HG03045 (cell line): ENCODE measurements at regions not wholly inside any gene's neighbourhood (a gene's known extent, or its start where the extent isn't known, plus 50 kb on each side); places are given as distances from the start of the nearest gene placed in this dataset.
"Not testable (repeated sequence)": the region's sequence is repeated elsewhere in the genome, so short reads cannot be mapped to it uniquely, and the experiment has no call there.

Experiments
- ATAC-seq: cut with Tn5 transposase; IDR thresholded peaks from one replicate; pipeline ENCODE4 v1.9.1; 2021; ENCODE audit warnings: mild to moderate bottlenecking, moderate library complexity; ENCODE audit not compliant: unreplicated experiment

DNA sequence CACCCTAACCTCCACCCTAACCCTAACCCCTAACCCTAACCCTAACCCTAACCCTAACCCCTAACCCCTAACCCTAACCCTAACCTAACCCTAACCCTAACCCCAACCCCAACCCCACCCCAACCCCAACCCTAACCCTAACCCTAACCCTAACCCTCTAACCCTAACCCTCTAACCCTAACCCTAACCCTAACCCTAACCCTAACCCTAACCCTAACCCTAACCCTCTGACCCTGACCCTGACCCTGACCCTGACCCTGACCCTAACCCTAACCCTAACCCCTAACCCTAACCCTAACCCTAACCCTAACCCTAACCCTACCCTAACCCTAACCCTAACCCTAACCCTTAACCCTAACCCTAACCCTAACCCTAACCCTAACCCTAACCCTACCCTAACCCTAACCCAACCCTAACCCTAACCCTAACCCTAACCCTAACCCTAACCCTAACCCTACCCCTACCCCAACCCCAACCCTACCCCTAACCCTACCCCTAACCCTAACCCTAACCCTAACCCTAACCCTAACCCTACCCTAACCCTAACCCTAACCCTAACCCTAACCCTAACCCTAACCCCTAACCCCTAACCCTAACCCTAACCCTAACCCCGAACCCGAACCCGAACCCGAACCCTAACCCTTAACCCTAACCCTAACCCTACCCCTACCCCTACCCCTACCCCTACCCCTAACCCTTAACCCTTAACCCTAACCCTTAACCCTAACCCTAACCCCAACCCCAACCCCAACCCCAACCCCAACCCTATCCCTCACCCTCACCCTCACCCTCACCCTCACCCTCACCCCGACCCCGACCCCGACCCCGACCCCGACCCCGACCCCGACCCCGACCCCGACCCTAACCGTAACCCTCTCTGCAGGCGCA, 186.2 kb upstream of the CHL1 start:
- not testable (repeated sequence) for ATAC-seq

DNA sequence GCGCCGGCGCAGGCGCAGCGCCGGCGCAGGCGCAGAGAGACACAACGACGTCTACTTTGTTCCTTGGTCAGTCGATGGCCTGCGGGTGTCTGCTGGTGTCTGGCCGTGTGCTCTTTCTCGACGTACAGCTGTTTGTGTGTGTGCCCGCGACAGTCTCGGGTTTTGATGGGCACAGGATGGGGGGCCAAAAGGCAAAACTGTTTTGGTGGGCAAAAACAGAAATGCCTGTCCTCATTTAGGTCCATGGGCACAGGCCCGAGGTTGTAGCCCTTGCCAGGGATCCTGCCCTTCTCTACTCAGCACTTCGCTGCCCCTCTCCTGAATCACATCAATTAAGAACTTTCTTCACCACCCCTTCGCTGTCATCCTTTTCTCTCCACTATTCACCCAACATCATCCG, 184.8 kb upstream of the CHL1 start:
- no peak for ATAC-seq

DNA sequence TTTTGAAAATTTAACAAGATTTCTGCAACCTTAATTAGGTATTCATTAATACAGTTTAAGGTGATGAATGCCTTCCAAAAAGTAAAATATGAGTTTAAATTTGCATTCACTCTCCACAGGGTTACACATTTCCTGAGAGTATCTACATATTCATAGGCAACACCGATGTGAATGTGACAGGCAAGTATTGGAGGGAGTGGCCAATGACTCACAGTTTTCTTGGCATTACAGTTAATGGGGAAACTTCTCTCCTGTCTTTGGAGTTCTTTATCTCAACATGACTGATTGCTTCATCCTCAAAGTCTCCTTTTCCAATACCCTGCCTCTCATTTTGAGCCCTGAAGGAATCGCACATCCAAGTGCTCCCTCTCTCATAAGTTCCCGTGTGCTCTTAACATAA, 181.9 kb upstream of the CHL1 start:
- ATAC-seq, result no peak

DNA sequence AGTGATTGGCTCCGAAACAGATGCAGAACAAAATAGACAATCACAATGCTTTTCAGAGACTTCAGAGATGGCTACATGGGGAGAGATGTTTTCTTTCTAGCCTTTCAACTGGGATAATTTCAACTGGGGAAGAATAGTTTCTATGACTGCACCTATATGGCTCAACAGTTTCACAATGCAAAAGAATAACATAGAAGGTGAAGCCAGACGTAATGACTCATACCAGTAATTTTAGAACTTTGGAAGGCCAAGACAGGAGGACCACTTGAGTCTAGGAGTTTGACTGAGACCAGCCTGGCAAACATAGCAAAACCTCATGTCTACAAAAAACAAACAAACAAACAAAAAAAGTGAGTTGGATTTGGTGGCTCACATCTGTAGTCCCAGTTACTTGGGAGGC, 180.2 kb upstream of the CHL1 start:
- ATAC-seq, result no peak

DNA sequence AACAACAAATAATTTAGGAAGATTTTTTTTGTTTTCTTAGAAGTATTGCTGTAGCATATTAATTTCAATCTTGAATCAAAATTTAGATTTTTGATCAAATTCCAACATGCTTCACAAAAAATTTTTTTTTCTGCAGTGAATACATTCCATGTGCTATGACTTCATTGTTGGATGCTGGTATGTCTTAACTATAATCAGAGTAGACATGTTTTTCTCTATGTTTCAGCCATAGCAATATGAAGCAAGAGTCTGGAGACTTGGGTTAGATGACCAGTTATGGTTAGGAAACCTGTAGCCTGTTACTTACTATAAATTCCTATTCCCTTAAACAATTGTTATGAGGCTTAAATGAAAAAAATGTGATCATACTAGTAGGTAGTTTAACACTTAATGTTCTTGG, 176.1 kb upstream of the CHL1 start:
- ATAC-seq, result no peak

DNA sequence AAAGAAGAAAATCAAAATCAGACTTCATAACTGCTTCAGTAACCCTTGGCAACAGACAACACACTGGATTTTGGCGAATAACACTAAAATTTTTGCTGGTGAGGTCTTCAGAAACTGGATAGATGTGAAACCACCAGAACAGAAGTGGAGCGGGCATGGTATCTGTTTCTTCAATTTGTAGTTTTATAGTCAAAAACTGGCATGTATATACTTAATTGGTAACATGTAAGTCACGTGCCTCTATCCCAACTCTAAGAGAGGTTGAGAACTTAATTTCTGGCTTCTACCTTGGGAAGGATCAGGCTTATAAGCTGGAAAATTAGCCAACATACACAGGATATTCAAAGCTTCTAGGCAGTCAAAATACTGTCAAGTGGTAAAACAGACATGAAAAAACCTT, 172.6 kb upstream of the CHL1 start:
- ATAC-seq, result no peak

DNA sequence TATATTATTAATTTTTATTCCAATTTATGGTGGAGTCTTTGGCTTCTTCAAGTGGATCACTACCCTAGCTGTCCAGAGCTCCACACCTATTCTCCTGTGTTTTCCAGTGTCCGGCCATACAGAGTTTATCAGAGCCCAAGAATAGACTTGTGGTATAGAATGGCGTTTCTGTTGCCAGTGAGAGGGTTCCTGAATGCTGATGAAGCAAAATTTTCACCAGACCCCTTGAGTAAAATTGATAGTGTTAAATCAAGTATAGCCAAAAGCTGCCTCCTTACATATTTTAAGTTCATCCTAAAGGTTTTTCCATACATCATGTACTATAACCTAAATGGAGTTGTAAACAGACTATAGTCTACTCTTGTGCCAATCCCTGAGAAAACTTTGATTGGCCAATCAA, 171.5 kb upstream of the CHL1 start:
- ATAC-seq, result no peak

DNA sequence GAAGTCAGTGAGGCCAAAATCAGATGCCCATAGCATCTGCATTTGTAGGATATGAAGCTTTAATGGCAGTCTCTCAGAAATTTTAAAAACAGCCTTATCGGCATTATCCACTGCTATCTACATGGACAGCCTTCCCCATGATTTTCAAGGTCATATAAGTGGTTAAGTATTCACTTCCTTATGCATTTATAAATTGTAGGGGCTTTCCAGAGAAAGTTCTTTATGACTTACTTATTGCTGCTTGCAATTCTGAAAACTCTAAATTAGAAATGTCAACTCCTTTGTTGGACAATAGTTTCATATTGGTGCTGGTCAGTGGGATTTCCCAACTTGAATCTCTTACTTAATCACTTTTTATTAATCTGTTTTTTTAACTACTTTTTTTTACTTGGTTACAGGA, 160.6 kb upstream of the CHL1 start:
- ATAC-seq, result not testable (repeated sequence)

DNA sequence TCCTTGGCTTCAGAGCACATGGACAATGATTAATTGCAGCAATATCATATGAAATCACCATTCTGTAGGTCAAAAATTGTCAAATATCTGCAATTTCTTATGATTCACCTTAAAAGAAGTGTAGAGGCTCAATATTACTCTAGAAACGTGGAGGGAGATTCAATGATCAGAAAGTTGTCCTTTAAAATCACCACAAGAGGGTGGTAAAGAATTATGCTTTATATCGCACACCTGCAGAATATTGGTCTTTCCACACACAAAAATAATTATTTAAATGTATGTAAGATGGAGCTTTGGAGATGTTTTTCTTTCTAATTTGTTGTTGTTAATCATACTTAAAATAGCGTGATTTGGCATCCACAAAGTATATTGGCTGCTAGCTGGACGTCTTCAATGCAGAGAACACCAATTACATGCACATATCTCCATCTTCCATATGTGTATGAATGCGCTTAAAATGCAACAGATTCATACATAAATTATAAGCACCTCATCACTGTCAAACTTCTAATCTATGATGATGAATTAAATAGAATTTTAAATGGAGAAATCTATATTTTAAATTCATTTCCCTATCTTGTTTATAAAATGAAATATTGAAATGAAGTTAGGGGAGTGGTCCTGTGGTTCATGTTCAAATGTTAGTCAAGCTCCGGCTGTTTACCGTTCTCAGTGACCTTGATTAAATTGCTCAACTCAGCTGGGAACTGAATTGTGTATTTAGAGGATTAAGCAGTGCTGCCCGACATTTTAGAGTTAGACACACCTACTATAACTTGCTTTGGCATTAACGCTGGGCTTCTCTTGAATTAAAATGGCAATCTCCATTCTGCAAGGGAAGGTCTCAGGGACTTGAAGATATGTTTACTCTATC, 153.5 kb upstream of the CHL1 start:
- not testable (repeated sequence) for ATAC-seq

DNA sequence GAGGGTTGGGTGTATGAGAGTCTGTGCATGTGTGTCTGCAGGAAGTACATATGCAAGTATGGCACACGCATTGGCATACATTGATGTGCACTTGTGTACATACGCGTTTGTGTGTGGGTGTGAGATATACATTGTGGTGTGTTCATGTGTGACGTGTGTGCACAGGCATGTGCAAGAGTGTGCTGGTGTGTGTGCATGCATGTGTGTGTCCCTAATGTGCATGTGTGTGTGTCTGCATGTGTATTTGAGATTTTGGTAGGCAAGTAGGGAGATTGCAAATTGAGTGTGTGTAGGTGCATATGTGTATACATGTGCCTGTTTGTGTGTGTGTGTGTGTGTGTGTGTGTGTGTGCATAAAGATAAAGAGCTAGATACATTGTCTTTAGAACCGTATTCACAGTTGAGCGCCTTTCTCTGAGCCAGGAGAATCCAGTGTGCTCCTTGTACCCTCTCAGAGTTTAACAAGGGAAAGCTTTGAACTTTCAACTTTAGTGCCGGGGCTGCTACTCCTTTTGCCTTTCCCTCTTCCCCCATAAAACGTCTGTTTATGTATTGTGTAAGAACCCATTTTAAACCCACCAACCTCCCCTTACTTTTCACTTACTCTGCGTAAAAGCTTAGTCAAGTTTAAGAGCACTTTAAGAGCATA, 152.4 kb upstream of the CHL1 start:
- no peak for ATAC-seq

DNA sequence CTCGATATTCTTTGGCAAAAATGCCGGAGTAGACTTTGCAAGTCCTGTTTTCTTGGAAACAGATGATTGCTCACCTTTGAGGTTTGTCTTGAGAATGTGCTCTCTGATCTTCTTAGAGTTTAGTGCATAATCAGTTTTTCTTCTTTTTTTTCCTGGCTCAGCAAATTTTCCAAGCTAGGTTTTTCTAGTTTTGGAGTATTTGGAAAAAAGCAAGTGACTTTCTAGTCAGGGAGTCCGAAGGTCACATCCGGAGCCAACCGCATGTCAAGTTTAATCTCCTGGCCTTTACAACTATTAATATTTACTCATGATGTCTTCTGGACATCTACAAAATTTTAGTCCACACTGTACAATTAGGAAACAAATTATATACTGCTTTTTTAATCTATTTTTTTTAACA, 151.6 kb upstream of the CHL1 start:
- not testable (repeated sequence) for ATAC-seq

DNA sequence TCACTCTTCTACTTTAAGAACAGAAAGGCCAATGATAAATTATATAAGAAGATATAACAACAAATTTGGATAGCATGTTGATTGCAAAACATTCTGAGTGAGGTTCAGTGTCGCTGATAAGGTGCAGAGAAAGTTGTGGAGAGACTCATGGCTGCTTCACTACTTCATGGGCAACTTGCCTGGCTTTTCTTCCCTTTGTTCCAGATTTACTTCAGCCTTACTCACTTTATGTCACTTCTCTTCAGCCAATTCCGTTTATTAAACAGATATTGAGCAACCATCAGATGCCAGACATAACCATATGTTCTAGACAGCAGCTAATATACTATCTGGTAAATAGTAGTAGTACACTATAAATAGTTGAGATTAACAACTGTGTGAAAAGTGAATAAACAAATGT, 150.0 kb upstream of the CHL1 start:
- ATAC-seq, result no peak

DNA sequence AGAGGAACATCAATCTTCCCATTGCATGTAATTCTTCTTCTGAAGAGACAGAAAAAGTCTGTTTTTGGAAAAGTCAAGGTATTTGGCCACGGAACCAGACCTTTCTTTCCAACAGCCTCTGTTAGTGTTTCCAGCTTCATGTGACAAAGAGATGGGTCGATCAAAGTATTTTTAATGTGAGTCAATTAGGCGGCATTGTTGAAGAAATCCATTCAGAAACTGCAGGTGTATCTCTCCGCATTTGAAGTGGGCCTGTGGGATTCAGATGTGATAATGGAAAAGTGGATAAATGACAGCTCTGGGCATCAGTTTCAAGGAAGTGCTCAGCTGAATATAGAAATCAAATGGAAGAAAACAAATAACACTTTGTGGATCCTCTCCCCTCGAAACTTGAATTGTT, 143.1 kb upstream of the CHL1 start:
- ATAC-seq, result not testable (repeated sequence)

DNA sequence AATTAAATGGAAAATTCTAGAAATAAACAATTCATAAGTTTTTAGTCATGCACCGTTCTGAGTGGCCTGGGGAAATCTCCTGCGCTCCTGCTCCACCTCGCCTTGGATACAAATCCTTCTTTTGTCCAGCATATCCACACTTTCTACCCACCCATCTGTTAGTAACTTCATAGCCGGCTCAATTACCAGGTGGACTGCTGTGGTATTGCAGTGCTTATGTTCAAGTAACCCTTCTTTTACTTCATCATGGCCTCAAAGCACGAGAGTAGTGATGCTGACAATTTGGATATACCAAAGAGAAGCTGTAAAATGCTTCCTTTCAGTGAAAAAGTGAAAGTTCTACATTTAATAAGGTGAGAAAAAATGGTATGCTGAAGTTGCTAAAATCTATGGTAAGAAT, 142.3 kb upstream of the CHL1 start:
- ATAC-seq, result no peak

DNA sequence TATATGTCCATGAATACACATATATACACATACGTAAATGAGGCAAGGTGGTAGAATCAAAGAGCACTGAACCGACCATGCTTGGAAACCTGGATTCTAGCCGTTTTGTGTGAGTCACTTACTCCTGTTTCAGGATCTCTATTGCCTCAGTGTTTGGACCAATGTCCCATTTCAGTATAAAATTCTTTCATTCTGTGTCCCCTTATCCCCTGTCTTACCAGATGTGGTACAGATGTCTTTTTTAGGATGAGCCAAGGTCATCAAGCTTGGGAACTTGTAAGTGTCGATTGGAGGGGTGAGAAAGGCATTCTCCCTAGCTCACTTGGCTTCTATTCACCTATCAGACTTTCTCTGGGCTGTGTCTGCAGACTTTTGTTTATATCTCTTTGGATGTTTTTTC, 139.9 kb upstream of the CHL1 start:
- ATAC-seq, result no peak

DNA sequence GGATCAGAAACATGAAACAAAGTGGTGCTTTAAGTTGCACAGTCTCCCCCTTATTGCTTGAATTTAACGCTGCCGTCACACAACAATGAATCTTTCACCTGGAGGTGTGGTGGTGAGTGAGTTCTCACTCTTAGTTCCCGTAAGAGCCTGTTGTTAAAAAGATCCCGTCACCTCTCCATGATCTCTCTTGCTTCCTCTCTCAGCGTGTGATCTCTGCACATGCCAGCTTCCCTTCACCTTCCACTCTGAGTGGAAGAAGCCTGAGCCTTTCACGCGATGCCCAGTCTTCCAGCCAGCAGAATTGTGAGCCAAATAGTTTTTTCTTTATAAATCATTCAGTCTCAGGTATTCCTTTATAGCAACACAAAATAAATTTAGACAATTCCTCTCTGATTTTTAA, 136.7 kb upstream of the CHL1 start:
- ATAC-seq, result no peak

DNA sequence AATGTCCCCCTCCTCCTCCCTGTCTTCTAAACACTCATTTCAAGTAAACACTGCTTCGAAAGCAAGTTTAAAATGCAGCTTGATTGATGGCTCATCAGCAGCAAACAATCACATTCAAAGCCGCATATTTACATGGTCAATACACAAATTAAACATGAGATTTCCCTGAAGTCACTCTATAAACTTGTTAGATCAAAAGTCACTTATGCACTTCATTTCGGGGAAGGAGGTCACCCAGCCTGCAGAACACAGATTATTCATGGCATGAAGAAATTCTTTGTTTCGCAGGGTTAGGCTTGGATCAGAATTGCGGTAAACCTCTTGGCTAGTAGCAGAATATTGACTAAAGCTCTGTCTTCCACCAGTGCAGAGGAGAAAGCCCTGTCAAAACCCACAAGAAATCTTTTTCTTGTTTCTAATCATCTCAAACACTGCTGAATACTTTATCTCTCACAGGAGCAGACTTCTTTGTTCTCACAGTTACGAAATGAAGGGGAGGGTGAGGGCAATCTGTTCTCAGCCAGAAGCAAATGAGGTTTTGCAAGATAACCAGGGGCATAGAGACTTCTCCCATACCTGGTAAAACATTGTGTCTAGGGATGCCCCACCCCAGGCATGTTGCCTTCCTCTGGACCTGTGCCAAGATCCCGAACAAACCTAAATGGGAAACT, 133.3 kb upstream of the CHL1 start:
- no peak for ATAC-seq

DNA sequence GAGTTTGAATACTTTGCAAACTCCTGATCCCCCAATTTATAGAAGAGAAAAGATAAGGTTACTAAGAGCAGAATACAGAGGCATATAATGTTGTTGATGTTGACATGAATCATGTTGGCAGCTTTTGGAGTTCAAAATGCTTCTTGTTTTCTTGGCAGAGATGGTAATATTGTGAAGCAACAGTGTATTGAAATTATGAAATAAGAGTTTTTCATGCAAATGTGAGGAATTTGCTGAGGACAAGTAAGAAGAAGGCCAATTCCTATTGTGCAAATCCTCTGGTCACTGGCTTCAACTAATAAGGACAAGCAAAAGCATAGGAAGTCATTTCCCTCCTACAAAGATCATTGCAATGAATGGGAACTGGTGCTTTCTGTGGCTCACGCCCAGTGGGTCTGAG, 126.9 kb upstream of the CHL1 start:
- ATAC-seq, result no peak

DNA sequence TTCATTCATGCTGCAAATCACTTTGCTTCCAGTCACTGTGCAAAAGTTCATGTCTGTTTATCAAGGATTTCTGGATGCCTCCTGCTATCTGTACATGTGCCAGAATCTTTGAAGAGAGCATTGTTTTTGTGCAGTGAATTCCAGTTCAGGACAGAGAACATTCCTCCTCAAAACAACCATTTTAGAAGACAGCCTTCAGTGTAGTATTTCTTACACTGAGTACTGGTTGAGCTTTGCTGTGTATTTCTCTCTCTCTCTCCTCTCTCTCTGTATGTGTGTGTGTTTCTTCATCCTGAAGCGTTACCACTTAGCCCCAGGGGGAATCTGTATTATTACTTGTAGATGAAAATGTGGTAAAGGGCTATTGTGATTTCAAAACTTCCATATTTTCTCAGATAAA, 123.8 kb upstream of the CHL1 start:
- ATAC-seq, result no peak

DNA sequence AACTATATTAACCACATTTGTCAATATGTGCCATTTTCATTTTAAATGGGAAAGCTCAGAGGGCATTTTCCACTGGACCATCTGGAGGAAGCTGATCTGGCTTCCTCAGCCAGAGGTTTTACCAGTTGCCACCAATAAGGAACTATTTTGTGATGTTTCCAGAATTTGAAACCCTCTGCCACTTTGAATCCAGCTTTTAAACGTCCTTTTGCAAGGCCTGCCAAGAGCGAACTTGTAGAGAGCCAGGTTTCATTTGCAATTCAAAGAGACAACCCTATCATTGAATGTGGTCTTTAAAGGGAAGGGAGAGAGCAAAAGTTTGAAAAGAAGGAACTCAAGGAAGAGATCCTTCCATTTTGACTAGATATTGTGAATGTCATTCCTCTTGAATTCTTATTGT, 123.3 kb upstream of the CHL1 start:
- ATAC-seq, result no peak

DNA sequence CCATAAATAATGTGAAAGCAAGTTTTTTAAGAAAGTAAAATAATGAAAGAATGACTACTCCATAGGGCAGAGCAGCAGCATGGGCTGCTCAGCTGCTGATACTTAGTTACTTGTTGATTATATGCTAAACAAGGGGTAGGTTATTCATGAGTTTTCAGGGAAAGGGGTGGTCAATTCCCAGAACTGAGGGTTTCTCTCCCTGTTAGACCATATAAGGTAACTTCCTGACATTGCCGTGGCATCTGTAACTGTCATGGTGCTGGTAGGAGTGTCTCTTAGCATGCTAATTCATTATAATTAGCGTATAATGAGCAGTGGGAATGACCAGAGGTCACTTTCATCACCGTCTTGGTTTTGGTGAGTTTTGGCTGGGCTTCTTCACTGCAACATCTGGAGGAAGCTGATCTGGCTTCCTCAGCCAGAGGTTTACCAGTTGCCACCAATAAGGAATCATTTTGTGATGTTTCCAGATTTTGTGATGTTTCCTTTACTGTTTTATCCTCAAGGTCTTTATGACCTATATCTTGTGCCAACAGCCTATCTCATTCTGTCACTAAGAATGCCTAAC, 121.8 kb upstream of the CHL1 start:
- no peak for ATAC-seq
